Breast epithelium (tissue), 3 donors: ENCODE measurements at regions not wholly inside any gene's neighbourhood (a gene's known extent, or its start where the extent isn't known, plus 50 kb on each side); places are given as distances from the start of the nearest gene placed in this dataset.

Experiments
- POLR2A ChIP-seq: fragments of 450-650 bp; IDR thresholded peaks from one replicate; pipeline ENCODE4 v1.6.1; 2016; ENCODE audit warnings: antibody characterized with exemption, mild to moderate bottlenecking, moderate library complexity
- TF ChIP-seq, protein P1 (sequence below), 3 donors: fragments of 450-650 bp; IDR thresholded peaks; one replicate each; pipeline ENCODE4 v1.5.1; 2016 to 2017; ENCODE audit warnings: antibody characterized with exemption in 3 of 3, mild to moderate bottlenecking in 3 of 3, moderate library complexity in 3 of 3

GRCh38 chr3:66638717-66639116, 137.9 kb upstream of the LRIG1 start:
- TF ChIP-seq, protein P1, sequence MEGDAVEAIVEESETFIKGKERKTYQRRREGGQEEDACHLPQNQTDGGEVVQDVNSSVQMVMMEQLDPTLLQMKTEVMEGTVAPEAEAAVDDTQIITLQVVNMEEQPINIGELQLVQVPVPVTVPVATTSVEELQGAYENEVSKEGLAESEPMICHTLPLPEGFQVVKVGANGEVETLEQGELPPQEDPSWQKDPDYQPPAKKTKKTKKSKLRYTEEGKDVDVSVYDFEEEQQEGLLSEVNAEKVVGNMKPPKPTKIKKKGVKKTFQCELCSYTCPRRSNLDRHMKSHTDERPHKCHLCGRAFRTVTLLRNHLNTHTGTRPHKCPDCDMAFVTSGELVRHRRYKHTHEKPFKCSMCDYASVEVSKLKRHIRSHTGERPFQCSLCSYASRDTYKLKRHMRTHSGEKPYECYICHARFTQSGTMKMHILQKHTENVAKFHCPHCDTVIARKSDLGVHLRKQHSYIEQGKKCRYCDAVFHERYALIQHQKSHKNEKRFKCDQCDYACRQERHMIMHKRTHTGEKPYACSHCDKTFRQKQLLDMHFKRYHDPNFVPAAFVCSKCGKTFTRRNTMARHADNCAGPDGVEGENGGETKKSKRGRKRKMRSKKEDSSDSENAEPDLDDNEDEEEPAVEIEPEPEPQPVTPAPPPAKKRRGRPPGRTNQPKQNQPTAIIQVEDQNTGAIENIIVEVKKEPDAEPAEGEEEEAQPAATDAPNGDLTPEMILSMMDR (IDR thresholded peaks at IDR 0.05), result no peak
- TF ChIP-seq POLR2A, result no peak
